SK-N-SH treated with all-trans-retinoic acid at 6 μM for 48 hours (cell line): ENCODE measurements at regions not wholly inside any gene's neighbourhood (a gene's known extent, or its start where the extent isn't known, plus 50 kb on each side); places are given as distances from the start of the nearest gene placed in this dataset.
A peak's percentile ranks its signal among the peaks of the same experiment; 100 is the strongest.

ENCODE experiments used
- ATAC-seq: fragments of 200-7000 bp; cut with Tn5 transposase; 3 replicates; pipeline ENCODE4 v1.9.1; 2020; ENCODE audit warnings: mild to moderate bottlenecking, moderate library complexity
- BACH2 ChIP-seq: fragments of 250-450 bp; sonication (Bioruptor Pico); IDR thresholded peaks from 2 replicates; pipeline ENCODE4 v1.9.0; 2021; ENCODE audit warnings: mild to moderate bottlenecking, borderline replicate concordance
- CSDC2 ChIP-seq: fragments of 250-450 bp; sonication (Bioruptor Pico); IDR thresholded peaks from 2 replicates; pipeline ENCODE4 v1.5.0; 2020; ENCODE audit warnings: mild to moderate bottlenecking, moderate library complexity
- CSRNP3 ChIP-seq: fragments of 250-450 bp; sonication (Bioruptor Pico); IDR thresholded peaks from 2 replicates; pipeline ENCODE4 v1.5.1; 2021; ENCODE audit warnings: mild to moderate bottlenecking, moderate library complexity
- GLIS3 ChIP-seq: fragments of 250-450 bp; sonication (Bioruptor Pico); IDR thresholded peaks from 2 replicates; pipeline ENCODE4 v1.5.0; 2020; ENCODE audit warnings: mild to moderate bottlenecking, moderate library complexity
- ISL1 ChIP-seq: fragments of 250-450 bp; sonication (Bioruptor Pico); IDR thresholded peaks from 2 replicates; pipeline ENCODE4 v2.1.2; 2022; ENCODE audit warnings: mild to moderate bottlenecking, moderate library complexity
- OSR1 ChIP-seq: fragments of 250-450 bp; sonication (Bioruptor Pico); IDR thresholded peaks from 2 replicates; pipeline ENCODE4 v1.8.0; 2022; ENCODE audit warnings: moderate library complexity, mild to moderate bottlenecking, inconsistent platforms
- PATZ1 ChIP-seq: fragments of 250-450 bp; sonication (Bioruptor Pico); IDR thresholded peaks from 2 replicates; pipeline ENCODE4 v1.8.0; 2020; ENCODE audit warnings: mild to moderate bottlenecking, moderate library complexity, borderline replicate concordance
- POU6F1 ChIP-seq: fragments of 250-450 bp; sonication (Bioruptor Pico); IDR thresholded peaks from 2 replicates; pipeline ENCODE4 v1.8.0; 2021; ENCODE audit warnings: low read depth, mild to moderate bottlenecking, moderate library complexity, borderline replicate concordance
- PPARA ChIP-seq: fragments of 250-450 bp; sonication (Bioruptor Pico); IDR thresholded peaks from 2 replicates; pipeline ENCODE4 v1.5.0; 2020; ENCODE audit warnings: mild to moderate bottlenecking, borderline replicate concordance
- SNAI2 ChIP-seq: fragments of 250-450 bp; sonication (Bioruptor Pico); IDR thresholded peaks from 2 replicates; pipeline ENCODE4 v1.5.0; 2020; ENCODE audit warnings: mild to moderate bottlenecking, moderate library complexity
- TCF4 ChIP-seq: fragments of 250-450 bp; sonication (Bioruptor Pico); IDR thresholded peaks from 2 replicates; pipeline ENCODE4 v1.8.0; 2021; ENCODE audit warnings: mild to moderate bottlenecking, moderate library complexity, borderline replicate concordance
- TSHZ2 ChIP-seq: fragments of 250-450 bp; sonication (Bioruptor Pico); IDR thresholded peaks from 2 replicates; pipeline ENCODE4 v1.5.0; 2020; ENCODE audit warnings: mild to moderate bottlenecking, moderate library complexity
- ZNF565 ChIP-seq: fragments of 450-650 bp; formaldehyde crosslinking; conservative IDR thresholded peaks from 2 replicates; pipeline ENCODE4 v1.5.0; 2020; ENCODE audit warnings: low read depth, mild to moderate bottlenecking, moderate library complexity
- ZNF70 ChIP-seq: fragments of 450-650 bp; formaldehyde crosslinking; IDR thresholded peaks from 2 replicates; pipeline ENCODE4 v1.5.0; 2020; ENCODE audit warnings: mild to moderate bottlenecking, moderate library complexity
- ZNF8 ChIP-seq: fragments of 450-650 bp; formaldehyde crosslinking; IDR thresholded peaks from 2 replicates; pipeline ENCODE4 v1.5.0; 2020; ENCODE audit warnings: mild to moderate bottlenecking, moderate library complexity

- peak; percentile 24; the same call in 1 of the 3 replicates for ATAC-seq
- TF ChIP-seq ZNF565 (no peak), CSDC2 (CRISPR knock-in tag) (no peak), SNAI2 (no peak), ZNF8 (CRISPR knock-in tag) (no peak), POU6F1 (CRISPR knock-in tag) (no peak), CSRNP3 (CRISPR knock-in tag) (no peak)
Measured at GRCh38 chr5:126693806-126694205, 83.1 kb upstream of the LMNB1 start.

- no peak for TF ChIP-seq GLIS3 (CRISPR knock-in tag)
- TF ChIP-seq BACH2 (CRISPR knock-in tag) = no peak
- no peak for TF ChIP-seq PATZ1
- TF ChIP-seq TSHZ2 (CRISPR knock-in tag) = no peak
- no peak for TF ChIP-seq ZNF8 (CRISPR knock-in tag)
- no peak for TF ChIP-seq OSR1 (CRISPR knock-in tag)
- TF ChIP-seq TCF4 (CRISPR knock-in tag) = no peak
- TF ChIP-seq POU6F1 (CRISPR knock-in tag) = no peak
- TF ChIP-seq ISL1 (CRISPR knock-in tag) = no peak
- TF ChIP-seq ZNF70 (CRISPR knock-in tag) = no peak
- no peak for TF ChIP-seq ZNF565
- ATAC-seq = peak; percentile 57
Measured at GRCh38 chr5:126694403-126694802, 82.5 kb upstream of the LMNB1 start.

GRCh38 chr5:126695091-126695490 lies 81.8 kb upstream of the LMNB1 start:
- no peak for TF ChIP-seq GLIS3 (CRISPR knock-in tag)
- no peak for TF ChIP-seq BACH2 (CRISPR knock-in tag)
- no peak for TF ChIP-seq CSRNP3 (CRISPR knock-in tag)
- TF ChIP-seq SNAI2 = no peak
- no peak for TF ChIP-seq PATZ1
- TF ChIP-seq TSHZ2 (CRISPR knock-in tag) = no peak
- no peak for TF ChIP-seq POU6F1 (CRISPR knock-in tag)
- no peak for TF ChIP-seq PPARA (CRISPR knock-in tag)
- TF ChIP-seq, all 23 proteins: peak for 0
- ATAC-seq = peak; percentile 26; the same call in 2 of the 3 replicates
